ENCODE measurements at regions not wholly inside any gene's neighbourhood (a gene's known extent, or its start where the extent isn't known, plus 50 kb on each side); places are given as distances from the start of the nearest gene placed in this dataset.

GRCh38 chr11:119904531-119905035, 175.6 kb upstream of the NECTIN1 start:
- DNase-seq, result no peak

GRCh38 chr11:119903821-119904220, 174.8 kb upstream of the NECTIN1 start:
- DNase-seq, result no peak

DNA sequence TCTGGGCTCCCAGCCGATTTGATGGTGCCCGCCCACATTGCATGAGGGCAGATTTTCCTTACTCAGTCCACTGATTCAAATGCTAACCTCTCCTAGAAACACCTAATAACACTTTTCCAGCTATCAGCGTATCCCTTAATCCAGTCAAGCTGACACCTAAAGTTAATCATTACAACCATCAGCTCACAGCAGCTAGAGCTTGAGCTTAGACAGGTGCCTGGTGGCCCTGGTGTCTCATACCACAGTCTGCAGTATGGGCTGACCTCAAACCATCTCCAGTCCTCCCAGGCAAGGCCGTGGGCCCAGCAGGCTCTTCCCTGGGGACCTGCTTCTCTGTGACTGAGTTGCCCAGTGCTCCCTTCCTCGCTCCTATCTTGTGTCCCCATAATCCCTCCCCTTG, 174.4 kb upstream of the NECTIN1 start:
- no peak for DNase-seq

GRCh38 chr11:119902656-119903231, 173.7 kb upstream of the NECTIN1 start:
- DNase-seq, result no peak

GRCh38 chr11:119901657-119902577, 172.9 kb upstream of the NECTIN1 start:
- no peak for DNase-seq

- no peak for DNase-seq
Measured at GRCh38 chr11:119899997-119900396, 171.0 kb upstream of the NECTIN1 start.

- DNase-seq, result no peak
Measured at GRCh38 chr11:119897576-119897975, 168.6 kb upstream of the NECTIN1 start.

- no peak for DNase-seq
Measured at GRCh38 chr11:119897046-119897440, 168.0 kb upstream of the NECTIN1 start.

GRCh38 chr11:119896387-119897045, 167.5 kb upstream of the NECTIN1 start:
- DNase-seq, result no peak

GRCh38 chr11:119895981-119896380, 167.0 kb upstream of the NECTIN1 start:
- no peak for DNase-seq

DNA sequence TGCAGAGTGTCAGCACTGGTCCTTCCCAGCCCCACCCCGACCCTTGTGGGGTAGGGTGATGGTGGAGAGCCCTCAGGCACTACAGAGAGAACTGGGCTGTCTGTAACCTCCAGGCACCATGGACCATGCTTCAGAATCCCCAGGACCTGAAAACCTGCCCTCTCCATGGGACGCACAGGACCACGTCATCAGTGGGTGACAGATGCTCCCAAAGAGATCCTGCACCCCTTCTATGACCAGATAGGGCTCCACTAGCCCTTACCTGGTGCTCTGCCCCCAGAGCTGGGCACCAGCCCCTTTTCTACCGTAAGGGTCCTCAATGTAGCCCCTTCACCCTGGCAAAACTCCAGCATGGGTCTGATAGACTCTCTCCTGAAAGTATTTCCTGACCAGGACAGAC, 165.9 kb upstream of the NECTIN1 start:
- no peak for DNase-seq

- no peak for DNase-seq
Measured at GRCh38 chr11:119892311-119892808, 163.4 kb upstream of the NECTIN1 start.

DNA sequence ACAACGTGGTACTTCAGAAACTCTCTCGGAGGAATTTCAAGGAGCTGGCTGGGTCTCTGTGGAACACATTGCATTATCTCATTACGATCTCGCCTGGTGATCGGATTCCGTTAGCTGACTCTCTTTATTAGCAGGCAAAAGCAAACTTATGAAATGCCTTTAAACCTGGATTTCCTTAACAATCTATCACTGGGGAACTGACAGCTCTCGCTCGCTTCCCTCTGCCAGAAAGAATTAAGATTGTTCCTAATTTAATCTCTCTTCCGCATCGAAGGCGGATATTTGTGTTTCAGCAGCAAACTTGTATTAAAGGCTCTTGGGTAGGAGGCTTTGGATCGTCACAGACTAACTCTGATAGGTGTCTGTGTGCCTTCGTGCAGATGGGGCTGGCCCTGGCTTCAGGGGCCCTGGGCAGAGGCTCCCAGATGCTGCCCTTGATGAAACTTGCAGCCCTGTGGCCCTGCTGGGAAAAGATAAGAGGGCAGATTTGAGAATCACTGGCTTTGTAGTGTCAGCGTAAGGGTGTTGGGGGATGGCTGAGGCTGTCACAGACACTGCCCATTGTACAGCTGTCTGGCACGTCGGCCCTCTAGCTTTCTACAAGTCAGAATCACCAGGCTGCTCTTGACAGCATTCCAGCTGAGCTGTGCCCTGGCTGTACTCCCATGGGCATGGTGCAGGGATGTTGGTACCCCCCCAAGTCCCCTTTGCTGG, 162.2 kb upstream of the NECTIN1 start:
- DNase-seq, result no peak

DNA sequence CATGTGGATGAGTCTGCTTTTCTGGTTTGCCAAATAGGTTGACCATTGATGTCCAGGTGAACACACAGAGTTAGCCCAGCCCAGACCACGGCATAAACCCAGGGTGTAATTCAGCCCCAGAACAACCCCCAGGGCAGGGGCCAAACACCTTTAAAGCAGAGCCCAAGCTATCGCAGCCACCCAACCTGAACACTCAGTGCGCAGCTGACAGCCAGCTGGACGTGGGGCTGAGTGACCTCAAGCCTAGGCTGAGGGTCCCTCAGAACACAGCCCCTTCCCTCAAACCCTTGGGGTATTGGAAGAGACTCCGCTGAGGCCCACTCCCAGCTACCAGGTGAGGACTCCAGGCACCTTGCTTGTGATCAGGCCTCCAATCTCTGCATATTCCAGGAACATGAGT, 161.5 kb upstream of the NECTIN1 start:
- DNase-seq, result no peak

DNA sequence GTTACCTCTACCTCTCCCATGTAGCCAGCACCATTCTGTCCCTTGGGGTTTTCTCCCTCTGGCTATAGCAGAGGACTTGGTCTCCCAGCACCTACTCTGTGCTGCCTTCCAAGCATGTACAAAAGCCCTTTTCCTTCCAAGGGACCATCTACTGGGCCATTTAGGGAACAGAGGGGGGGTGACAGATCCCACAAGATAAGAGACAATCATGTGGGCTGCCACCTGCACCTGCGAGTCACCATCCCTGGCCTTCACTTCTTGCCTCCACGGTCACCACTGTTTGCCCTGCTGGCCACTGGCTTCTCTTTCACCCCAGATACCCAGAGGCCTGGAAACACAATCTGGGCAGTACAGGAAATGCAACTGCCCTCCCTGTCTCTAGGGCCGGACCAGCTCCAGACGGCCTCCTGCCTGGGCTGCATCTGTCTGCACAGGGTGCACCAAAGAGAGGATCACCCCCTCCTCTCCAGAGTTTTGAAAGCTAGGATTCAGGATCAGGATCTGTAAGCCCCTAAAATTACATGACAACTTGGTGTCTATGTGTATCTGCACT, 160.8 kb upstream of the NECTIN1 start:
- DNase-seq, result no peak

- DNase-seq, result no peak
Measured at GRCh38 chr11:119889111-119889510, 160.1 kb upstream of the NECTIN1 start.

GRCh38 chr11:119888119-119888518, 159.1 kb upstream of the NECTIN1 start:
- no peak for DNase-seq

GRCh38 chr11:119886667-119887230, 157.7 kb upstream of the NECTIN1 start:
- DNase-seq, result no peak

GRCh38 chr11:119885861-119886567, 157.0 kb upstream of the NECTIN1 start:
- DNase-seq, result no peak

GRCh38 chr11:119885067-119885466, 156.1 kb upstream of the NECTIN1 start:
- DNase-seq, result peak; percentile 64

- DNase-seq, result no peak
Measured at GRCh38 chr11:119882316-119882715, 153.3 kb upstream of the NECTIN1 start.
